H1 (cell line): ENCODE measurements at regions not wholly inside any gene's neighbourhood (a gene's known extent, or its start where the extent isn't known, plus 50 kb on each side); places are given as distances from the start of the nearest gene placed in this dataset.

ENCODE experiments used
- CTCF ChIA-PET: fragments of 300-600 bp; sonication (Branson Sonifier 250); formaldehyde crosslinking; loops from one replicate; lab custom pipeline; 2021; ENCODE audit not compliant: partially characterized antibody; lab: Charles Lee
- POLR2A ChIA-PET: fragments of 300-600 bp; sonication (Branson Sonifier 250); formaldehyde crosslinking; loops from one replicate; lab custom pipeline; 2021; ENCODE audit warnings: inconsistent platforms; ENCODE audit not compliant: partially characterized antibody; lab: Charles Lee
- DNase-seq, 2 experiments: peaks; one replicate each; pipeline versions ENCODE4 v3.0.0 to v3.0.0-alpha.2; 2010 to 2022; ENCODE audit warnings: low spot score in 2 of 2, low read depth in 1 of 2, mixed read lengths in 1 of 2
- FAIRE-seq: peaks from 2 replicates; lab custom pipeline; 2011; peaks lifted over from hg19 to GRCh38; lab: Jason Lieb, UNC
- H2AFZ ChIP-seq: 2 replicates; pipeline ENCODE4 v1.8.1; 2012; ENCODE audit warnings: low read length, inconsistent platforms
- H2AK5ac ChIP-seq: 2 replicates; pipeline ENCODE4 v1.6.1; 2013; ENCODE audit warnings: low read depth, low read length
- H2BK120ac ChIP-seq: replicated peaks from 2 replicates; pipeline ENCODE3; 2013; ENCODE audit warnings: low read depth, low read length, inconsistent platforms
- H2BK12ac ChIP-seq: 2 replicates; pipeline ENCODE4 v1.6.1; 2013; ENCODE audit warnings: low read depth, low read length
- H2BK15ac ChIP-seq: 2 replicates; pipeline ENCODE4 v1.6.1; 2013; ENCODE audit warnings: low read length
- H2BK20ac ChIP-seq: 2 replicates; pipeline ENCODE4 v1.6.1; 2013; ENCODE audit warnings: low read length
- H2BK5ac ChIP-seq: 2 replicates; pipeline ENCODE4 v1.6.1; 2013; ENCODE audit warnings: low read depth, low read length
- H3K14ac ChIP-seq: 2 replicates; pipeline ENCODE4 v1.6.1; 2013; ENCODE audit warnings: inconsistent platforms; ENCODE audit not compliant: insufficient read length
- H3K18ac ChIP-seq: 2 replicates; pipeline ENCODE4 v1.6.1; 2013; ENCODE audit warnings: low read length; ENCODE audit errors: extremely low read depth
- H3K23ac ChIP-seq: 2 replicates; pipeline ENCODE4 v1.6.1; 2013; ENCODE audit warnings: inconsistent platforms; ENCODE audit not compliant: insufficient read length
- H3K23me2 ChIP-seq: 2 replicates; pipeline ENCODE4 v1.6.1; 2013; ENCODE audit warnings: low read depth, low read length
- H3K27ac ChIP-seq: 2 replicates; pipeline ENCODE4 v1.6.1; 2011; ENCODE audit warnings: low read depth, low read length, inconsistent platforms
- H3K27me3 ChIP-seq, 4 experiments: replicated peaks in 1 of 4; 1 replicate in 1 of 4; 2 replicates in 3 of 4; pipeline versions ENCODE4 v1.6.1 to v1.8.1; 2011 to 2013; ENCODE audit warnings: low read length in 3 of 4, mild to moderate bottlenecking in 3 of 4, inconsistent platforms in 2 of 4, mixed read lengths in 2 of 4, moderate library complexity in 1 of 4; ENCODE audit not compliant: control insufficient read depth in 3 of 4, insufficient read depth in 3 of 4; ENCODE audit errors: extremely low read depth in 1 of 4
- H3K36me3 ChIP-seq, 4 experiments: 2 replicates each; pipeline versions ENCODE4 v1.6.1 to v1.8.1; 2011 to 2013; ENCODE audit warnings: mild to moderate bottlenecking in 4 of 4, low read length in 3 of 4, moderate library complexity in 2 of 4, control low read depth in 1 of 4, inconsistent platforms in 1 of 4; ENCODE audit not compliant: insufficient read depth in 4 of 4, control insufficient read depth in 2 of 4
- H3K4ac ChIP-seq: replicated peaks from 2 replicates; pipeline ENCODE3; 2013; ENCODE audit warnings: low read length, low read depth, mixed read lengths, inconsistent platforms; ENCODE audit not compliant: insufficient read length
- H3K4me1 ChIP-seq, 4 experiments: replicated peaks in 1 of 4; 1 replicate in 1 of 4; 2 replicates in 3 of 4; pipeline versions ENCODE4 v1.6.1 to v1.8.1; 2011 to 2013; ENCODE audit warnings: low read length in 3 of 4, inconsistent platforms in 2 of 4, mixed read lengths in 1 of 4; ENCODE audit not compliant: insufficient read depth in 4 of 4, control insufficient read depth in 3 of 4
- H3K4me2 ChIP-seq, 2 experiments: 2 replicates each; pipeline versions ENCODE4 v1.6.1 to v1.8.1; 2011 to 2013; ENCODE audit warnings: low read depth in 2 of 2, low read length in 2 of 2, control low read depth in 1 of 2, inconsistent platforms in 1 of 2, mild to moderate bottlenecking in 1 of 2; ENCODE audit not compliant: insufficient read depth in 1 of 2
- H3K4me3 ChIP-seq, 4 experiments: fragments of 200-600, 300-600 bp in 1 of 4; sonication (generic), shearing (Covaris generic), sonication (Bioruptor Twin) in 1 of 4; 2 replicates each; pipeline versions ENCODE4 v1.5.1 to v1.8.1; 2011 to 2016; ENCODE audit warnings: low read length in 4 of 4, low read depth in 3 of 4, control low read depth in 2 of 4, inconsistent platforms in 2 of 4, mild to moderate bottlenecking in 2 of 4, mixed read lengths in 1 of 4, moderate library complexity in 1 of 4; ENCODE audit not compliant: insufficient read depth in 2 of 4; ENCODE audit errors: extremely low read depth in 1 of 4
- H3K56ac ChIP-seq: replicated peaks from 2 replicates; pipeline ENCODE3; 2013; ENCODE audit warnings: low read depth, mild to moderate bottlenecking, mixed read lengths, low read length, inconsistent platforms; ENCODE audit not compliant: insufficient read length
- H3K79me1 ChIP-seq: 2 replicates; pipeline ENCODE4 v1.6.1; 2013; ENCODE audit warnings: low read depth, low read length, control low read depth
- H3K79me2 ChIP-seq, 2 experiments: 2 replicates each; pipeline versions ENCODE4 v1.6.1 to v1.8.1; 2012 to 2013; ENCODE audit warnings: low read length in 2 of 2, mild to moderate bottlenecking in 2 of 2, inconsistent platforms in 1 of 2; ENCODE audit not compliant: insufficient read depth in 2 of 2, control insufficient read depth in 1 of 2
- H3K9ac ChIP-seq, 4 experiments: replicated peaks in 1 of 4; 1 replicate in 1 of 4; 2 replicates in 3 of 4; pipeline versions ENCODE4 v1.6.1 to v1.8.1; 2011 to 2013; ENCODE audit warnings: low read depth in 3 of 4, low read length in 3 of 4, control low read depth in 2 of 4, mild to moderate bottlenecking in 2 of 4, moderate library complexity in 2 of 4, inconsistent platforms in 1 of 4; ENCODE audit errors: extremely low read depth in 1 of 4
- H3K9me3 ChIP-seq, 2 experiments: 2 replicates each; pipeline versions ENCODE4 v1.6.1 to v1.8.1; 2012 to 2013; ENCODE audit warnings: mild to moderate bottlenecking in 2 of 2, moderate library complexity in 2 of 2, control low read depth in 1 of 2, inconsistent platforms in 1 of 2, low read depth in 1 of 2, low read length in 1 of 2, mixed read lengths in 1 of 2; ENCODE audit not compliant: insufficient read depth in 2 of 2
- H4K20me1 ChIP-seq, 2 experiments: replicated peaks in 1 of 2; 2 replicates each; pipeline versions ENCODE3 to v1.8.1; 2011 to 2013; ENCODE audit warnings: inconsistent platforms in 2 of 2, low read length in 2 of 2, mild to moderate bottlenecking in 1 of 2; ENCODE audit not compliant: insufficient read depth in 2 of 2, control insufficient read depth in 1 of 2
- H4K5ac ChIP-seq: 2 replicates; pipeline ENCODE4 v1.6.1; 2013; ENCODE audit warnings: low read length, low read depth, mixed read lengths, inconsistent platforms; ENCODE audit not compliant: insufficient read length
- H4K8ac ChIP-seq: 2 replicates; pipeline ENCODE4 v1.8.0; 2013; ENCODE audit warnings: mild to moderate bottlenecking, moderate library complexity, low read length, inconsistent platforms; ENCODE audit not compliant: insufficient read depth; ENCODE audit errors: extremely low read depth
- H4K91ac ChIP-seq: replicated peaks from 2 replicates; pipeline ENCODE3; 2013; ENCODE audit warnings: low read length, mixed read lengths, inconsistent platforms; ENCODE audit not compliant: insufficient read length
- BCL11A ChIP-seq, 2 experiments: IDR thresholded peaks; one replicate each; pipeline ENCODE4 v1.6.1; 2011; ENCODE audit warnings: low read depth in 2 of 2, low read length in 2 of 2, mild to moderate bottlenecking in 2 of 2
- EZH2 ChIP-seq: fragments of 200-600 bp; sonication (generic); IDR thresholded peaks from 2 replicates; pipeline ENCODE4 v1.7.1; 2012; ENCODE audit warnings: low read depth, mild to moderate bottlenecking, moderate library complexity, low read length, inconsistent platforms; ENCODE audit not compliant: severe bottlenecking
- KDM5A ChIP-seq: fragments of 200-600 bp; IDR thresholded peaks from 2 replicates; pipeline ENCODE4 v1.7.1; 2012; ENCODE audit warnings: mild to moderate bottlenecking, low read length, inconsistent platforms, mixed read lengths
- POLR2A ChIP-seq, 2 experiments: IDR thresholded peaks; 1 replicate in 1 of 2; 2 replicates in 1 of 2; pipeline ENCODE4 v1.6.1; 2011; ENCODE audit warnings: low read depth in 2 of 2, low read length in 2 of 2, mild to moderate bottlenecking in 2 of 2; ENCODE audit errors: control extremely low read depth in 1 of 2
- SAP30 ChIP-seq: fragments of 300-600 bp; sonication (generic); IDR thresholded peaks from 2 replicates; pipeline ENCODE4 v1.7.1; 2012; ENCODE audit warnings: low read length, moderate library complexity, mild to moderate bottlenecking, inconsistent platforms; ENCODE audit not compliant: insufficient read depth, insufficient replicate concordance
- SP1 ChIP-seq: IDR thresholded peaks from 2 replicates; pipeline ENCODE4 v1.6.1; 2011; ENCODE audit warnings: low read depth, low read length
- SUZ12 ChIP-seq: fragments of 200-600 bp; sonication (generic); IDR thresholded peaks from 2 replicates; pipeline ENCODE4 v1.6.1; 2012; ENCODE audit warnings: mild to moderate bottlenecking, inconsistent platforms, low read length, moderate library complexity, mixed read lengths
- TAF7 ChIP-seq: optimal IDR thresholded peaks from 2 replicates; pipeline ENCODE3; 2011; ENCODE audit warnings: low read depth, mild to moderate bottlenecking, inconsistent platforms, low read length, moderate library complexity, borderline replicate concordance
- ZNF274 ChIP-seq: IDR thresholded peaks from 2 replicates; pipeline ENCODE4 v1.7.0; 2012; ENCODE audit warnings: low read length, borderline replicate concordance; ENCODE audit errors: extremely low read depth
- WGBS, 2 experiments: shearing (Covaris generic) in 1 of 2; methylation state at CpG; one replicate each; pipeline versions ENCODE4 v1.1.6 to v1.1.7; 2013 to 2015; ENCODE audit warnings: low lambda C conversion rate in 2 of 2, mixed read lengths in 2 of 2, inconsistent platforms in 1 of 2, low coverage in 1 of 2, missing lambda C conversion rate in 1 of 2; ENCODE audit not compliant: insufficient replicate concordance in 2 of 2, insufficient coverage in 1 of 2, insufficient read length in 1 of 2; ENCODE audit errors: extremely low coverage in 1 of 2, missing lambda C conversion rate in 1 of 2; 5-methylcytosine and 5-hydroxymethylcytosine counted together

DNA sequence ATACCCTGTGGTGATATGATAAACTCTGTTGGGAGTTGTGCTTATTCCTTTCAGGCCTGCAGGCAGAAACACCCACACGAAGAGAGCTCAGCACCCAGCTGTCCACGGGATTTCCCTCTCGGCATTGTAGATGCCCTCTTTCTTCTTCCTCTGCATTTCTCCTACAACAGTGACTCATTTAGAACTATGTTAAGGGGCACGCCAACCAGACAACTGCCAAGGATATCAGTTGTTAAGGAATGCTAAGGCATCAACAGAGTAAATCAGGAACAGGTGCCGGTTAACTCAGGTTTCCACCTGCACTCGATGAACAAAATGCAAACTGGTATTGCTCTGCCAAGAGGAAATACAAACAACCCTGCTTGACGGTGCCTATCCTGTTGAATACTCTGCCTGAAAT lies 270.0 kb upstream of the PEX5L start:
- no peak for FAIRE-seq

More for the DNA sequence above, 270.0 kb upstream of the PEX5L start:
- Histone ChIP-seq H2AK5ac (no peak overlapping the region), H3K9me3 (no peaks in the 10 kb centered on the region), H2AFZ (0 out of 2 replicates have a peak overlapping the region, but pooled peaks have one; percentile 18), H3K36me3 (no peaks in the 10 kb centered on the region), H3K56ac (no peak overlapping the region), H3K4me3 (no peak overlapping the region), H4K20me1 (no peaks in the 10 kb centered on the region), H3K4me2 (no peak overlapping the region), H2BK5ac (no peak overlapping the region), H3K9ac (no peak overlapping the region), H4K91ac (no peak overlapping the region), H3K23ac (no peak overlapping the region), H3K4ac (no peak overlapping the region), H3K27ac (no peak overlapping the region), H3K79me1 (no peaks in the 10 kb centered on the region), H2BK120ac (no peak overlapping the region), H3K27me3 (no peaks in the 10 kb centered on the region), H3K79me2 (no peaks in the 10 kb centered on the region), H3K18ac (no peak overlapping the region), H2BK20ac (no peak overlapping the region), H4K5ac (no peak overlapping the region), H3K23me2 (no peaks in the 10 kb centered on the region), H3K14ac (no peak overlapping the region), H3K4me1 (no peaks in the 10 kb centered on the region), H2BK12ac (no peak overlapping the region), H2BK15ac (no peak overlapping the region), H4K8ac (no peak overlapping the region)
- WGBS, 2 experiments = 85% methylated on average over 7 of the region's 7 CpGs; no CpG with 5 or more reads in 1 of the 2 experiments
- no peak for TF ChIP-seq KDM5A
- no peak for TF ChIP-seq SUZ12
- TF ChIP-seq TAF7 = no peak
- TF ChIP-seq ZNF274 = no peak
- TF ChIP-seq POLR2A (IDR thresholded peaks at IDR 0.05; ENCODE audit: control extremely low read depth in 1 of 2, low read depth in 2 of 2, low read length in 2 of 2) = no peak
- no peak for TF ChIP-seq EZH2
- no peak for TF ChIP-seq SAP30
- no peak for TF ChIP-seq BCL11A (IDR thresholded peaks at IDR 0.05; ENCODE audit: low read depth in 2 of 2, low read length in 2 of 2)
- no peak for TF ChIP-seq SP1
- ChIA-PET POLR2A (no interaction called here), CTCF (no interaction called here)
- no peak for DNase-seq
